ENCODE measurements at regions not wholly inside any gene's neighbourhood (a gene's known extent, or its start where the extent isn't known, plus 50 kb on each side); places are given as distances from the start of the nearest gene placed in this dataset.

DNA sequence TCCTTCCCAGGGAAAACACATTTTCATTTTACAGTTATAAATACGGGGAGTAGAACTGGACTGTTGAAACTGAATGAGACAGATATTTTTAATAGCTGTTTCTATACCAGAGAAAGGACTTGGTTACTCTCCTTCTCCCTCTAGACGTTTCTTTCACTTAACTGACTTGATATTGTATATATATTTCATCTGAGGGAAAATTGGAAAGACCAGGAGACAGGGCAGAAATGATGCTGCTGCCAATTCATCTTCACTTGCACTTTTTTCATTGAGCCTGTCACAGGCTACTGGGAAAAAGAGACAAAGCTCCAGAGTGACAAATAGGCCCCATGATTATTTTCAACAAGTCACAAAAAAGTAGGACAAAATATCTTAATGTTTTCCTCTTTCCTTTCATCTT is 636.0 kb upstream of the TPK1 start:
- H3K36me3 ChIP-seq (ENCODE audit: control insufficient read depth in 2 of 4, insufficient read depth in 4 of 4, low read length in 3 of 4) = no peaks in the 10 kb centered on the region
- H2BK120ac ChIP-seq (replicated peaks; ENCODE audit: low read depth, low read length) = no peak overlapping the region
- no peak overlapping the region for H4K91ac ChIP-seq (replicated peaks; ENCODE audit: insufficient read length, low read length)
- 84% methylated on average over 2 of the region's 2 CpGs; no CpG with 5 or more reads in 1 of the 2 experiments for WGBS, 2 experiments (ENCODE audit: extremely low coverage in 1 of 2, insufficient coverage in 1 of 2, insufficient read length in 1 of 2, insufficient replicate concordance in 2 of 2, low coverage in 1 of 2, low lambda C conversion rate in 2 of 2, missing lambda C conversion rate in 1 of 2)
- H2BK12ac ChIP-seq (ENCODE audit: low read depth, low read length) = no peak overlapping the region
- H4K8ac ChIP-seq (ENCODE audit: extremely low read depth, insufficient read depth, low read length) = no peak overlapping the region
- no peak overlapping the region for H4K5ac ChIP-seq (ENCODE audit: insufficient read length, low read depth, low read length)
- no peak overlapping the region for H3K56ac ChIP-seq (replicated peaks; ENCODE audit: insufficient read length, low read depth, low read length)
- H2BK20ac ChIP-seq (ENCODE audit: low read length) = no peak overlapping the region
- no peak overlapping the region for H3K27ac ChIP-seq (ENCODE audit: low read depth, low read length)
- no peak overlapping the region for H3K23ac ChIP-seq (ENCODE audit: insufficient read length)
- H3K14ac ChIP-seq (ENCODE audit: insufficient read length) = no peak overlapping the region
- H3K9me3 ChIP-seq (ENCODE audit: insufficient read depth in 2 of 2, low read depth in 1 of 2, low read length in 1 of 2) = no peaks in the 10 kb centered on the region
- H3K79me1 ChIP-seq (ENCODE audit: low read depth, low read length) = no peaks in the 10 kb centered on the region
- no peak overlapping the region for H2BK15ac ChIP-seq (ENCODE audit: low read length)
- ChIA-PET POLR2A (ENCODE audit: partially characterized antibody) (no interaction called here), CTCF (ENCODE audit: partially characterized antibody) (no interaction called here)
- H3K4ac ChIP-seq (replicated peaks; ENCODE audit: insufficient read length, low read depth, low read length) = no peak overlapping the region
- no peaks in the 10 kb centered on the region for H4K20me1 ChIP-seq (replicated peaks in 1 of 2; ENCODE audit: control insufficient read depth in 1 of 2, insufficient read depth in 2 of 2, low read length in 2 of 2)
- H2AK5ac ChIP-seq (ENCODE audit: low read depth, low read length) = no peak overlapping the region
- FAIRE-seq = no peak
- H3K4me2 ChIP-seq (ENCODE audit: insufficient read depth in 1 of 2, low read depth in 2 of 2, low read length in 2 of 2) = no peak overlapping the region
- DNase-seq (ENCODE audit: low read depth in 1 of 2, low spot score in 2 of 2) = no peak
- no peak overlapping the region for H3K9ac ChIP-seq (replicated peaks in 1 of 4; ENCODE audit: extremely low read depth in 1 of 4, low read depth in 3 of 4, low read length in 3 of 4)
- no peaks in the 10 kb centered on the region for H3K79me2 ChIP-seq (ENCODE audit: control insufficient read depth in 1 of 2, insufficient read depth in 2 of 2, low read length in 2 of 2)
- H3K4me3 ChIP-seq (ENCODE audit: extremely low read depth in 1 of 4, insufficient read depth in 2 of 4, low read depth in 3 of 4, low read length in 4 of 4) = no peak overlapping the region
- no peaks in the 10 kb centered on the region for H3K4me1 ChIP-seq (replicated peaks in 1 of 4; ENCODE audit: control insufficient read depth in 3 of 4, insufficient read depth in 4 of 4, low read length in 3 of 4)
- H2AFZ ChIP-seq (ENCODE audit: low read length) = no peak overlapping the region
- H3K18ac ChIP-seq (ENCODE audit: extremely low read depth, low read length) = no peak overlapping the region
- no peak overlapping the region for H2BK5ac ChIP-seq (ENCODE audit: low read depth, low read length)
- no peaks in the 10 kb centered on the region; the same call in 1 of the 2 replicates for H3K23me2 ChIP-seq (ENCODE audit: low read depth, low read length)
- no peaks in the 10 kb centered on the region for H3K27me3 ChIP-seq (replicated peaks in 1 of 4; ENCODE audit: control insufficient read depth in 3 of 4, extremely low read depth in 1 of 4, insufficient read depth in 3 of 4, low read length in 3 of 4)
- no peak for TF ChIP-seq YY1 (IDR thresholded peaks at IDR 0.05; ENCODE audit: low read depth, low read length)
- no peak for TF ChIP-seq TAF1 (IDR thresholded peaks at IDR 0.05; ENCODE audit: low read depth, low read length)
- no peak for TF ChIP-seq SRF (IDR thresholded peaks at IDR 0.05; ENCODE audit: low read depth, low read length)
- no peak for TF ChIP-seq JUND (IDR thresholded peaks at IDR 0.05; ENCODE audit: low read length)
- TF ChIP-seq, protein P1, sequence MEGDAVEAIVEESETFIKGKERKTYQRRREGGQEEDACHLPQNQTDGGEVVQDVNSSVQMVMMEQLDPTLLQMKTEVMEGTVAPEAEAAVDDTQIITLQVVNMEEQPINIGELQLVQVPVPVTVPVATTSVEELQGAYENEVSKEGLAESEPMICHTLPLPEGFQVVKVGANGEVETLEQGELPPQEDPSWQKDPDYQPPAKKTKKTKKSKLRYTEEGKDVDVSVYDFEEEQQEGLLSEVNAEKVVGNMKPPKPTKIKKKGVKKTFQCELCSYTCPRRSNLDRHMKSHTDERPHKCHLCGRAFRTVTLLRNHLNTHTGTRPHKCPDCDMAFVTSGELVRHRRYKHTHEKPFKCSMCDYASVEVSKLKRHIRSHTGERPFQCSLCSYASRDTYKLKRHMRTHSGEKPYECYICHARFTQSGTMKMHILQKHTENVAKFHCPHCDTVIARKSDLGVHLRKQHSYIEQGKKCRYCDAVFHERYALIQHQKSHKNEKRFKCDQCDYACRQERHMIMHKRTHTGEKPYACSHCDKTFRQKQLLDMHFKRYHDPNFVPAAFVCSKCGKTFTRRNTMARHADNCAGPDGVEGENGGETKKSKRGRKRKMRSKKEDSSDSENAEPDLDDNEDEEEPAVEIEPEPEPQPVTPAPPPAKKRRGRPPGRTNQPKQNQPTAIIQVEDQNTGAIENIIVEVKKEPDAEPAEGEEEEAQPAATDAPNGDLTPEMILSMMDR (IDR thresholded peaks at IDR 0.05; ENCODE audit: control extremely low read depth in 1 of 3, insufficient read depth in 1 of 3, low read depth in 1 of 3, low read length in 3 of 3) = no peak
- TF ChIP-seq RBBP5 (IDR thresholded peaks at IDR 0.05; ENCODE audit: borderline replicate concordance, low read depth, low read length) = no peak
- TF ChIP-seq CTBP2 (IDR thresholded peaks at IDR 0.05; ENCODE audit: borderline replicate concordance, insufficient read depth, insufficient read length, low read length) = no peak
- TF ChIP-seq, protein P2, sequence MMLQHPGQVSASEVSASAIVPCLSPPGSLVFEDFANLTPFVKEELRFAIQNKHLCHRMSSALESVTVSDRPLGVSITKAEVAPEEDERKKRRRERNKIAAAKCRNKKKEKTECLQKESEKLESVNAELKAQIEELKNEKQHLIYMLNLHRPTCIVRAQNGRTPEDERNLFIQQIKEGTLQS (IDR thresholded peaks at IDR 0.05; ENCODE audit: insufficient read depth, low read depth, low read length) = no peak
- no peak for TF ChIP-seq TEAD4 (IDR thresholded peaks at IDR 0.05; ENCODE audit: low read depth, low read length)
- no peak for TF ChIP-seq BACH1 (IDR thresholded peaks at IDR 0.05; ENCODE audit: low read length)
- no peak for TF ChIP-seq SIRT6 (IDR thresholded peaks at IDR 0.05; ENCODE audit: low read length)
